A673 (cell line): ENCODE measurements at regions not wholly inside any gene's neighbourhood (a gene's known extent, or its start where the extent isn't known, plus 50 kb on each side); places are given as distances from the start of the nearest gene placed in this dataset.

Experiments used
- CTCF ChIP-seq: fragments of 300-800, 200-600 bp; sonication (generic); conservative IDR thresholded peaks from 2 replicates; pipeline ENCODE4 v1.5.1; 2017; ENCODE audit warnings: low read depth, mild to moderate bottlenecking, antibody characterized with exemption, low read length, moderate library complexity, mixed read lengths
- EZH2 ChIP-seq: fragments of 200-600 bp; sonication (generic); IDR thresholded peaks from 2 replicates; pipeline ENCODE4 v1.6.1; 2017; ENCODE audit warnings: borderline replicate concordance, low read depth, mild to moderate bottlenecking, mixed read lengths, antibody characterized with exemption, low read length; ENCODE audit not compliant: poor library complexity, severe bottlenecking

GRCh38 chr1:25028587-25028906 lies 98.5 kb upstream of the RUNX3 start:
- TF ChIP-seq CTCF, result no peak
- no peak for TF ChIP-seq EZH2
